HEK293T (cell line): ENCODE measurements at regions not wholly inside any gene's neighbourhood (a gene's known extent, or its start where the extent isn't known, plus 50 kb on each side); places are given as distances from the start of the nearest gene placed in this dataset.

Experiments used
- CTCF ChIA-PET: fragments of 350-600 bp; formaldehyde crosslinking; extraction: SDS; loops from one replicate; lab custom pipeline; 2021; ENCODE audit warnings: antibody characterized with exemption, inconsistent platforms; lab: Yijun Ruan, JAX
- POLR2A ChIA-PET: fragments of 350-600 bp; formaldehyde crosslinking; extraction: SDS; loops from one replicate; lab custom pipeline; 2020; ENCODE audit warnings: antibody characterized with exemption, inconsistent platforms; lab: Yijun Ruan, JAX
- DNase-seq: peaks from one replicate; pipeline ENCODE4 v3.0.0; 2012; ENCODE audit warnings: mixed read lengths; ENCODE audit errors: extremely low spot score
- ARNT ChIP-seq: fragments of 450-650 bp; IDR thresholded peaks from 2 replicates; pipeline ENCODE4 v1.6.1; 2017; ENCODE audit warnings: mild to moderate bottlenecking
- BHLHE40 ChIP-seq: fragments of 450-650 bp; IDR thresholded peaks from 2 replicates; pipeline ENCODE4 v1.6.1; 2016; ENCODE audit warnings: mild to moderate bottlenecking, moderate library complexity, borderline replicate concordance
- CTBP1 ChIP-seq: fragments of 450-650 bp; IDR thresholded peaks from 2 replicates; pipeline ENCODE4 v1.6.1; 2016; ENCODE audit warnings: borderline replicate concordance
- ELF4 ChIP-seq: fragments of 450-650 bp; IDR thresholded peaks from 2 replicates; pipeline ENCODE4 v1.6.1; 2017; ENCODE audit warnings: antibody characterized with exemption
- FOXA1 ChIP-seq: fragments of 450-650 bp; IDR thresholded peaks from 2 replicates; pipeline ENCODE4 v1.6.1; 2016; ENCODE audit warnings: mild to moderate bottlenecking
- FOXK2 ChIP-seq: fragments of 450-650 bp; IDR thresholded peaks from 2 replicates; pipeline ENCODE4 v1.6.1; 2016; ENCODE audit warnings: mild to moderate bottlenecking
- FOXM1 ChIP-seq: fragments of 450-650 bp; IDR thresholded peaks from 2 replicates; pipeline ENCODE4 v1.6.1; 2017; ENCODE audit warnings: mild to moderate bottlenecking, borderline replicate concordance
- HDGF ChIP-seq: fragments of 450-650 bp; IDR thresholded peaks from 2 replicates; pipeline ENCODE4 v1.6.1; 2017; ENCODE audit warnings: antibody characterized with exemption, borderline replicate concordance
- L3MBTL2 ChIP-seq: fragments of 450-650 bp; conservative IDR thresholded peaks from 2 replicates; pipeline ENCODE4 v1.6.1; 2016; ENCODE audit warnings: mild to moderate bottlenecking
- LEF1 ChIP-seq: fragments of 450-650 bp; IDR thresholded peaks from 2 replicates; pipeline ENCODE4 v1.6.1; 2017; ENCODE audit warnings: mild to moderate bottlenecking, borderline replicate concordance
- NFRKB ChIP-seq: fragments of 450-650 bp; IDR thresholded peaks from 2 replicates; pipeline ENCODE4 v1.6.1; 2016; ENCODE audit warnings: mild to moderate bottlenecking, moderate library complexity
- PKNOX1 ChIP-seq: fragments of 450-650 bp; IDR thresholded peaks from 2 replicates; pipeline ENCODE4 v1.6.1; 2016
- SP1 ChIP-seq: fragments of 450-650 bp; IDR thresholded peaks from 2 replicates; pipeline ENCODE4 v1.6.1; 2017
- SUZ12 ChIP-seq: fragments of 450-650 bp; IDR thresholded peaks from 2 replicates; pipeline ENCODE4 v1.6.1; 2016; ENCODE audit warnings: mild to moderate bottlenecking
- TARDBP ChIP-seq: fragments of 450-650 bp; IDR thresholded peaks from 2 replicates; pipeline ENCODE4 v1.6.1; 2016
- ZNF384 ChIP-seq: fragments of 450-650 bp; IDR thresholded peaks from 2 replicates; pipeline ENCODE4 v1.6.1; 2016

GRCh38 chr2:200736646-200737274 lies 75.0 kb upstream of the BZW1 start:
- DNase-seq: no peak
- POLR2A ChIA-PET: interaction anchor here (1.0 to 1.6 kb wide), 3 partner anchors 11 to 152 kb away, joined by 3 to 4 read pairs (median 4); partner anchors contain the start of genes NIF3L1 and PPIL3
- TF ChIP-seq LEF1 (no peak), CTBP1 (no peak), FOXK2 (no peak), SUZ12 (no peak), HDGF (no peak), SP1 (no peak), ARNT (no peak), PKNOX1 (no peak), BHLHE40 (no peak), L3MBTL2 (no peak), ZNF384 (no peak), FOXA1 (no peak), TARDBP (no peak)
- CTCF ChIA-PET: interaction anchor here (0.6 to 1.7 kb wide), 6 partner anchors 13 to 255 kb away, joined by 3 to 14 read pairs (median 4); no protein-coding TSS in a partner anchor

DNA sequence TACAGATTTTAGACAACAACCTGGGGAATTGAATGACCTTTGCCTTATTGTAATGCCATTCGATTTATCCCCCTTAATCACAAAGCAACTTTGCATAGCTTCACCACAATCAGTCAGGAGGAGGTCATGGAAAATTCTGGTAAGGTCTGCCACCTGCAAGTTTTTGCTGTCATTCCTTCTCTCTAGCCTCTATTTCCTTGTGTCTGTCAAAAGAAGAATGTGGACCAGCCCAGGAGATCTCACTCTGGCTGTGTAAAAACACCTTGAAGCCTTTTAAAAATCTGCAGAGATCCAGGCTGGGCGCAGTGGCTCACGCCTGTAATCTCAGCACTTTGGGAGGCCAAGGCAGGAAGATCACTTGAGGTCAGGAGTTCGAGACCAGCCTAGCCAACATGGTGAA lies 74.1 kb upstream of the BZW1 start:
- no peak for DNase-seq
- ChIA-PET CTCF (no interaction called here), POLR2A (interaction anchor here (0.9 to 1.4 kb wide), 3 partner anchors 72 to 152 kb away, joined by 3 to 4 read pairs (median 3); partner anchors contain the start of genes CLK1, NIF3L1 and PPIL3)
- no peak for TF ChIP-seq HDGF
- TF ChIP-seq ELF4: no peak
- TF ChIP-seq NFRKB: no peak
- no peak for TF ChIP-seq ZNF384
- no peak for TF ChIP-seq FOXM1

GRCh38 chr2:200738590-200738989 lies 73.1 kb upstream of the BZW1 start:
- ChIA-PET POLR2A (interaction anchor here (0.9 kb wide), 1 partner anchor 126 kb away, joined by 3 read pairs; the partner anchor contains the start of gene CLK1), CTCF (no interaction called here)
- no peak for DNase-seq
- no peak for TF ChIP-seq ZNF384
- TF ChIP-seq FOXM1: no peak
- no peak for TF ChIP-seq FOXA1
- TF ChIP-seq SUZ12: no peak
- no peak for TF ChIP-seq FOXK2
- no peak for TF ChIP-seq LEF1
- TF ChIP-seq CTBP1: no peak
- no peak for TF ChIP-seq ARNT
- TF ChIP-seq PKNOX1: no peak
- no peak for TF ChIP-seq SP1
- no peak for TF ChIP-seq HDGF
- TF ChIP-seq TARDBP: no peak
- TF ChIP-seq L3MBTL2: no peak
- no peak for TF ChIP-seq ELF4
- TF ChIP-seq BHLHE40: no peak
- TF ChIP-seq NFRKB: no peak

DNA sequence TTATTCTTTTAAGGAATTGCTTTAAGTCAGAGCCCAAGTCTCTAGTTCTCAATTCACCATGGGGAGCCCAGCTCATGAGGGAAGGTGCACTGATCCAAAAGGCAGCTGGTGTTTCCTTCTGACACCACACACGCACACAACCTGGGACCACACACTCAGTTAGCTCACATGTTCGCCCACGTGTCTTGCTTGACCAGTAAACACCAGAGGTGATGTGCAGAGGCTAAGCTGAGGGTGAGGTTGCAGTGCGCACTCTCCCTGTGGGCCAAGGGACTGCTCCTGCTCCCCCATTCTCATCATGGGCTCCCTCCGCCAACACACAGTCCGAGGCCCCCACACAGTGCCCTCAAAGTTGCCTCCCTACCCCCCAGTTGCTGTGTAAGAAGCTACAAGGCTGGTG lies 70.8 kb upstream of the BZW1 start:
- ChIA-PET CTCF (interaction anchor here (1.3 kb wide), 1 partner anchor 27 kb away, joined by 4 read pairs; no protein-coding TSS in a partner anchor), POLR2A (no interaction called here)
- DNase-seq: no peak
- no peak for TF ChIP-seq ZNF384
- TF ChIP-seq ELF4: no peak
- TF ChIP-seq CTBP1: no peak
- TF ChIP-seq HDGF: no peak
- TF ChIP-seq PKNOX1: no peak
- no peak for TF ChIP-seq BHLHE40
- TF ChIP-seq NFRKB: no peak
- no peak for TF ChIP-seq FOXK2
- no peak for TF ChIP-seq SUZ12
- no peak for TF ChIP-seq ARNT
- TF ChIP-seq LEF1: no peak
- no peak for TF ChIP-seq L3MBTL2
- TF ChIP-seq FOXM1: no peak
- no peak for TF ChIP-seq TARDBP
- no peak for TF ChIP-seq SP1
- TF ChIP-seq FOXA1: no peak

DNA sequence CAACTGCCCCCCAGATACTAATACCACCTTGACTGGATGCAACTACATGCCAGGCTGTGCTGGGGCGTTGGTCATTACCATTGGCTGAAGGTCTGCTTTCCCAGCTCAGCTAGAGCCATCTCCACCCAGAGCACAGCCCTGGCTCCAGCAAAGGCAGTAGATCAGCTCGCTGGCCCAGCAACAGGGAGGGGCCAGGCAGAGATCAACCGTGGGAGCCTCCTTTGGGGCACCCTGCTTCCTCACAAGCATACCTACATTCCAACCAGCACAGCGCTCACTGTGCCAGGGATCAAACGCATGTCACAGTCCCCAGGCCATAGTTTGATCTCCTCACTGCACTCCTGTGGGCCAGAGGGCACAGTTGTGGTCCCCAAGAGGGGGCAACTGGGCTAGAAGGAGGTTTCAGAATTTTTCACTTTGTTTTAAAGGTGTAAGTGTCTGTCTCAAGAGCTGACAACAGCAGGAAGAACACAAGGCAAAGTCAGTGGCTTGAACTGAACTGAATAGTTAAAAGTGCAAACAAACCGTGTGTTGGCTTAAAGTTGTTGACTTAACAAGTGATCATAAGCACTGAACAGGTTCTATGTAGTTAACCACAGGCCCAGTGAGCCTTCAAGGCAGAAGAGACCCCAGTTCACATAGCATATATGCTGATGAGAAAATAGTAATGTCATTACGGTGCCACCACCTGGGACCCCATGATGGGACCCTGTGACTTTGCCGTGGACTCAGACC lies 70.1 kb upstream of the BZW1 start:
- ChIA-PET POLR2A (interaction anchor here (1.0 kb wide), 1 partner anchor 123 kb away, joined by 3 read pairs; the partner anchor contains the start of gene CLK1), CTCF (interaction anchor here (0.7 to 1.3 kb wide), 2 partner anchors 28 to 753 kb away, joined by 3 to 4 read pairs; no protein-coding TSS in a partner anchor)
- TF ChIP-seq L3MBTL2: no peak
- no peak for TF ChIP-seq ELF4
- no peak for TF ChIP-seq FOXA1
- no peak for TF ChIP-seq TARDBP
- TF ChIP-seq FOXK2: no peak
- TF ChIP-seq CTBP1: no peak
- no peak for TF ChIP-seq HDGF
- no peak for TF ChIP-seq ZNF384
- TF ChIP-seq ARNT: no peak
- DNase-seq: no peak
